Breast epithelium (tissue), 4 donors: ENCODE measurements at regions not wholly inside any gene's neighbourhood (a gene's known extent, or its start where the extent isn't known, plus 50 kb on each side); places are given as distances from the start of the nearest gene placed in this dataset.

Experiments
- DNase-seq, 2 donors: peaks; one replicate each; pipeline ENCODE4 v3.0.0-alpha.2; 2019; ENCODE audit warnings: low spot score in 2 of 2
- H3K27ac ChIP-seq, 2 donors: fragments of 200-600 bp; sonication (generic) in 1 of 2; one replicate each; pipeline ENCODE4 v1.5.1; 2016 to 2019; ENCODE audit warnings: mild to moderate bottlenecking in 1 of 2
- H3K27me3 ChIP-seq, 2 donors: fragments of 200-600 bp; sonication (generic) in 1 of 2; one replicate each; pipeline versions ENCODE4 v1.5.1 to v1.6.0; 2017 to 2019; ENCODE audit warnings: control low read depth in 1 of 2, mild to moderate bottlenecking in 1 of 2
- H3K36me3 ChIP-seq: fragments of 200-600 bp; one replicate; pipeline ENCODE4 v1.5.1; 2019
- H3K4me1 ChIP-seq, 2 donors: fragments of 200-600 bp; sonication (generic); one replicate each; pipeline ENCODE4 v1.5.1; 2016 to 2019; ENCODE audit warnings: control low read depth in 1 of 2
- H3K4me3 ChIP-seq, 3 donors: fragments of 200-600 bp; sonication (generic); 1 replicate in 2 of 3; 2 replicates in 1 of 3; pipeline ENCODE4 v1.5.1; 2016 to 2019; ENCODE audit warnings: mild to moderate bottlenecking in 3 of 3, moderate library complexity in 2 of 3
- H3K9me3 ChIP-seq, 2 donors: fragments of 200-600 bp; sonication (generic) in 1 of 2; one replicate each; pipeline ENCODE4 v1.5.1; 2016 to 2019; ENCODE audit warnings: control low read depth in 1 of 2
- POLR2A ChIP-seq: fragments of 450-650 bp; IDR thresholded peaks from one replicate; pipeline ENCODE4 v1.6.1; 2016; ENCODE audit warnings: antibody characterized with exemption, mild to moderate bottlenecking, moderate library complexity
- POLR2AphosphoS5 ChIP-seq, 3 donors: sonication (generic); formaldehyde crosslinking; IDR thresholded peaks; one replicate each; pipeline ENCODE4 v1.6.1; 2017; ENCODE audit warnings: antibody characterized with exemption in 3 of 3
- intact Hi-C: fragments of 100-400 bp; cut with DNase I; formaldehyde crosslinking; loops from one replicate; pipeline ENCODE4 v1.15.1; 2023; ENCODE audit warnings: low total_unique reads
- TF ChIP-seq, protein P1 (sequence below), 3 donors: fragments of 450-650 bp; IDR thresholded peaks; one replicate each; pipeline ENCODE4 v1.5.1; 2016 to 2017; ENCODE audit warnings: antibody characterized with exemption in 3 of 3, mild to moderate bottlenecking in 3 of 3, moderate library complexity in 3 of 3

DNA sequence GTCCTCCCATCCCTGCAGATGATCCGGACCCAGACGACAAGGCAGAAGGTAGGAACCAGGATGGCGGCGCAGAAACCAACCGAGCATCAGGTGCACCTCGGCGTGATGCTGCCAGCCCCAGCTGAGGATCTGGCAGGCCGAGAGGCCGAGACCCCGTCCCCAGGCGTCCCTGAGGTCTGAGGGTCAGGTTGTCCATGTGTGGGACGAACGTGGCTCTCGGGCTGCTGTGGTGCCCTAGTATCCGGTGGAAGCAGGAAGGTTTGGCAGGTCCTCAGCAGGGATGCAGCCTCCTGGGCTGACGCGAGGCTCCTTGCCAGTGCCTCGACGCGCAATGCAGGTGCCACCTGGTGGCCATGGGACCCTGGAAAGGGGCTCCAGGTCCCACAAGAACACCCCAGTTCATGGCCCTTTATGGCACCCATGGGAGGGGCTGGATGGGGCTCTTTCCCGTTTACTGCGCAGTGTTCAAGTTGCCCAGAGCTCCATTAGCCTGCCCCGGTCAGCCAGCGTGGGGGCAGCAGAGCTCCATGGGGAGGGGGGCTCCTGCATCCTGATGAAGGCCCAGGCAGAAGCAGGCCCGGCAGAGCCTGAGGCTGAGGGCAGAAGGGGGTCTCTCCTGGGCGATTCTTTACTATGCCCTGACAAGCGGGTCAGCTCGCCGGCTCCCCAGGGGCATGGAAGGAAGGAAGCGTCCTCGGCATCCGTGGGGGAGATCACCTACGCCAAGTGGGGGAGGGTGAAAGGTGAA lies 129.9 kb downstream of the CTTN start:
- Histone ChIP-seq H3K27me3 (no peaks in the 10 kb centered on the region), H3K27ac (no peak overlapping the region), H3K4me1 (no peaks in the 10 kb centered on the region), H3K4me3 (no peak overlapping the region), H3K36me3 (no peaks in the 10 kb centered on the region), H3K9me3 (no peaks in the 10 kb centered on the region)
- no peak for DNase-seq
- TF ChIP-seq POLR2AphosphoS5 (IDR thresholded peaks at IDR 0.05) (no peak), POLR2A (no peak)
- TF ChIP-seq, protein P1, sequence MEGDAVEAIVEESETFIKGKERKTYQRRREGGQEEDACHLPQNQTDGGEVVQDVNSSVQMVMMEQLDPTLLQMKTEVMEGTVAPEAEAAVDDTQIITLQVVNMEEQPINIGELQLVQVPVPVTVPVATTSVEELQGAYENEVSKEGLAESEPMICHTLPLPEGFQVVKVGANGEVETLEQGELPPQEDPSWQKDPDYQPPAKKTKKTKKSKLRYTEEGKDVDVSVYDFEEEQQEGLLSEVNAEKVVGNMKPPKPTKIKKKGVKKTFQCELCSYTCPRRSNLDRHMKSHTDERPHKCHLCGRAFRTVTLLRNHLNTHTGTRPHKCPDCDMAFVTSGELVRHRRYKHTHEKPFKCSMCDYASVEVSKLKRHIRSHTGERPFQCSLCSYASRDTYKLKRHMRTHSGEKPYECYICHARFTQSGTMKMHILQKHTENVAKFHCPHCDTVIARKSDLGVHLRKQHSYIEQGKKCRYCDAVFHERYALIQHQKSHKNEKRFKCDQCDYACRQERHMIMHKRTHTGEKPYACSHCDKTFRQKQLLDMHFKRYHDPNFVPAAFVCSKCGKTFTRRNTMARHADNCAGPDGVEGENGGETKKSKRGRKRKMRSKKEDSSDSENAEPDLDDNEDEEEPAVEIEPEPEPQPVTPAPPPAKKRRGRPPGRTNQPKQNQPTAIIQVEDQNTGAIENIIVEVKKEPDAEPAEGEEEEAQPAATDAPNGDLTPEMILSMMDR (IDR thresholded peaks at IDR 0.05), result no peak
- intact Hi-C loops, result no loop called here

DNA sequence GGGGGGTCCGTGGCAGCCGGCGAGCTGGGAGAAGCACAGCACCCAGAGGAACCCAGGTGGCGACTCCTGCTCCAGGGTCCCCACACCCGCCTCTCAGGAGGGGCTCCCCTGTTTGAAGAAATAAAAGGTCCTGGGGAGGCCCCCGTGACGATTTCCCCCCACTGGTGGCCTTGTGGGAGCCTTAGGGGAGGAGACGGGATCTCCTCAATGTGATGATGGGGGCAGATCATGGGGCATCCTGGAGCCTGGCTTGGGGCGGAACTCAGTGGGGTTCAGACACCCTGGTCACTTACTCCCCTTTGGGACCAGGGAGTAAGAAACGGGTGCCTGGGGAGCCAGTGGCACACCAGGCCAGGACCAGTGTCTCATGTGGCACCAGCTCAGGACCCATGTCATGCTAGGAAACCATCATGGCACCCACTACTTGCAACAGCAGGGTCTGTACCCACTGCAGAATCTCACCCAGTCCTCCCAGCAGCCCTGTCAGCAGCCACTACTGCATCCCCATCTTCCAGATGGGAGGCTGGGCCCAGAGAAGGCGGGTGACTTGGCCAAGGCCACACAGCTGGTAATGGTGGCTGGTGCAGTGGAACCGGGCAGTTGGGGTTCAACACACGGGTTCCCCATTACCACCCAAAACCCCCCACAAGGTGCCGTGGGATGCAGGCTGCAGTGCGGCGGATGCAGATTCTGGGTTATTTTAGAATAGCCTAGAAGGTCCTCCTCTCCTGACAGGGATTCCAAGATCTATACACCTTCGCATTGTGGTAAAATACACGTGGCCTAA lies 130.7 kb downstream of the CTTN start:
- no peaks in the 10 kb centered on the region for H3K9me3 ChIP-seq
- H3K36me3 ChIP-seq, result no peaks in the 10 kb centered on the region
- no peak for TF ChIP-seq POLR2A
- no peak for TF ChIP-seq POLR2AphosphoS5 (IDR thresholded peaks at IDR 0.05)
- TF ChIP-seq, protein P1 (IDR thresholded peaks at IDR 0.05), result no peak
- no peak overlapping the region for H3K4me3 ChIP-seq
- no peaks in the 10 kb centered on the region for H3K4me1 ChIP-seq
- no peaks in the 10 kb centered on the region for H3K27me3 ChIP-seq
- intact Hi-C loops, result no loop called here
- DNase-seq, result no peak
- no peak overlapping the region for H3K27ac ChIP-seq

DNA sequence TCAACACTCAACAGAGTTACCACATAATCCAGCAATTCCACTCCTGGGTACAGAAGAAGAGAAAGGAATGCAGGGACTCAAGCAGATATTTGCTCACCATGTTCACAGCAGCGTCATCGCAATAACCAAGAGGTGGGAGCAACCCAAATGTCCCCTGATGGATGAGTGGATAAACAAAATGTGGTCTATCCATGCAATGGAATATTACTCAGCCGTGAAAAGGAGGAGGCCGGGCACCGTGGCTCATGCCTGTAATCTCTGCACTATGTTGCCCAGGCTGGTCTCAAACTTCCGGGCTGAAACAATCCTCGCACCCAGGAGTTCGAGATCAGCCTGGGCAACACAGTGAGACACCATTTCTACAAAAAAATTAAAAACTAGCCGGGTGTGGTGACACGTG lies 131.7 kb downstream of the CTTN start:
- DNase-seq, result no peak
- Histone ChIP-seq H3K27me3 (no peaks in the 10 kb centered on the region), H3K9me3 (no peaks in the 10 kb centered on the region), H3K36me3 (no peaks in the 10 kb centered on the region), H3K27ac (no peak overlapping the region), H3K4me3 (no peak overlapping the region), H3K4me1 (no peaks in the 10 kb centered on the region)
- intact Hi-C loops, result no loop called here
- TF ChIP-seq POLR2AphosphoS5 (IDR thresholded peaks at IDR 0.05) (no peak), POLR2A (no peak)
- TF ChIP-seq, protein P1 (IDR thresholded peaks at IDR 0.05), result no peak

DNA sequence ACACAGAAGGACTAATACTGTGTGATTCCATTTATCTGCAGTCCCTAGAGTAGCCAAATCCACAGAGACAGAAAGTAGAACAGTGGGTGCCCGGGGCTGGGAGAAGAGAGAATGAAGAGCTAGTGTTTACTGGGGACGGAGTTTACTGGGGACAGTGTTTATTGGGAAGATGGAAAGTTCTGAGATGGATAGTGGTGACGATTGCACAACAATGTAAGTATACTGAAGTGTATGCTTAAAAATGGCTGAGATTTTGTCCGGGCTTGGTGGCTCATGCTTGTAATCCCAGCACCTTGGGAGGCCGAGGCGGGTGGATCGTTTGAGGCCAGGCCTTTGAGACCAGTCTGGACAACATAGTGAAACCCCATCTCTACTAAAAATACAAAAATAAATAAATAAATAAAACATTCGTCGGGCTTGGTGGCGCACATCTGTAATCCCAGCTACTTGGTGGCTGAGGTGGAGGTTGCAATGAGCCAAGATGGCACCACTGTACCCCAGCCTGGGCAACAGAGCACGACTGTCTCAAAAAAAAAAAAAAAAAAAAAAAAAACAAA lies 132.4 kb downstream of the CTTN start:
- Histone ChIP-seq H3K9me3 (no peaks in the 10 kb centered on the region), H3K4me1 (no peaks in the 10 kb centered on the region), H3K27ac (no peak overlapping the region), H3K27me3 (no peaks in the 10 kb centered on the region), H3K4me3 (no peak overlapping the region), H3K36me3 (no peaks in the 10 kb centered on the region)
- no peak for DNase-seq
- TF ChIP-seq POLR2AphosphoS5 (IDR thresholded peaks at IDR 0.05) (no peak), POLR2A (no peak)
- TF ChIP-seq, protein P1 (IDR thresholded peaks at IDR 0.05), result no peak
- intact Hi-C loops, result no loop called here
